Activated T-helper 2 cell treated with anti-CD3 and anti-CD28 coated beads, Interferon-gamma antibody, Interleukin-2, Interleukin-4, amounts not matched to agents 10 μg/mL and 5 μg/mL and 100 μg/mL, durations not matched to agents 14 hours and 24 hours and 36 hours (primary cell): ENCODE measurements at regions not wholly inside any gene's neighbourhood (a gene's known extent, or its start where the extent isn't known, plus 50 kb on each side); places are given as distances from the start of the nearest gene placed in this dataset.
"Not testable (repeated sequence)": the region's sequence is repeated elsewhere in the genome, so short reads cannot be mapped to it uniquely, and the experiment has no call there.

Source experiments
- DNase-seq: peaks from one replicate; pipeline ENCODE4 v3.0.0; 2021; ENCODE audit warnings: low spot score
- H3K27ac Mint-ChIP-seq: one replicate; pipeline ENCODE4 v1.8.0; 2021; ENCODE audit warnings: mixed read lengths
- H3K27me3 Mint-ChIP-seq: one replicate; pipeline ENCODE4 v1.8.0; 2021; ENCODE audit warnings: low read depth, mixed read lengths
- H3K36me3 Mint-ChIP-seq: one replicate; pipeline ENCODE4 v1.8.0; 2021; ENCODE audit warnings: low read depth, mixed read lengths
- H3K4me1 Mint-ChIP-seq: one replicate; pipeline ENCODE4 v1.8.0; 2021; ENCODE audit warnings: low read depth, mixed read lengths
- H3K4me3 Mint-ChIP-seq: one replicate; pipeline ENCODE4 v1.8.0; 2021; ENCODE audit warnings: low read depth, mild to moderate bottlenecking, moderate library complexity, mixed read lengths
- H3K9me3 Mint-ChIP-seq: one replicate; pipeline ENCODE4 v1.8.0; 2021; ENCODE audit warnings: mixed read lengths
- intact Hi-C: fragments of 100-400 bp; cut with micrococcal nuclease; formaldehyde crosslinking; loops from one replicate; pipeline ENCODE4 v1.15.1; 2023

DNA sequence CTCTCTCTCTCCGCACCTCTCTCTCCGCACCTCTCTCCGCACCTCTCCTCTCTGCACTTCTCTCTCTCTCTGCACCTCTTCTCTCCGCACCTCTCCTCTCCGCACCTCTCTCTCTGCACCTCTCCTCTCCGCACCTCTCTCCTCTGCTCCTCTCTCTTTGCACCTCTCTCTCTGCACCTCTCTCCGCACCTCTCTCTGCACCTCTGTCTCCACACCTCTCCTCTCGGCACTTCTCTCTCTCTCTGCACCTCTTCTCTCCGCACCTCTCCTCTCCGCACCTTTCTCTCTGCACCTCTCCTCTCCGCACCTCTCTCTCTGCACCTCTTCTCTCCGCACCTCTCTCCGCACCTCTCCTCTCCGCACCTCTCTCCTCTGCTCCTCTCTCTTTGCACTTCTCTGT lies 274.2 kb downstream of the CCSER2 start:
- intact Hi-C loops, DNase-seq, H3K36me3 Mint-ChIP-seq, H3K27ac Mint-ChIP-seq, H3K27me3 Mint-ChIP-seq, H3K4me1 Mint-ChIP-seq, H3K9me3 Mint-ChIP-seq, H3K4me3 Mint-ChIP-seq: not testable (repeated sequence)

DNA sequence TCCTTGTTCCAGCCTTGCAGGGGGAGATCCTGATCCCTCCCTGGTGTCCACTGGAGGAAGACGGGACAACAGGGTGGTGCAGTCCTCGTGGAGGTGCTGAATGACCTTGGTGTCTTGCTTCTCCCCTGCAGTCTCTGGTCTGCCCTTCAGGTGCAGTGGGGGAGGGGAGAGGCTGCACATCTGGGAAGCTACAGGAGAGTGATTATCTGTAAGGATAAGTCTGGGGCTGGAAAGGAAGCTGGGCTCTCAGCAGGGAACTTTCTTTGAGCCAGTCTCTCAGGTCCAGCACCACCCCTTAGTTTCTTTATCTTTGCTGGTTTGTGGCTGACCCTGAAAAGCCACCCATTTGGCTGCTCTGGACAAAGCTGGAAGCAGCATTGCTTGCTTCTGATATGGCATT lies 275.6 kb downstream of the CCSER2 start:
- Mint-ChIP-seq H3K27me3 (peaks cover 5% of the 10 kb centered on the region), H3K27ac (no peak overlapping the region), H3K36me3 (no peaks in the 10 kb centered on the region), H3K4me1 (no peaks in the 10 kb centered on the region), H3K4me3 (no peak overlapping the region), H3K9me3 (no peaks in the 10 kb centered on the region)
- intact Hi-C loops: no loop called here
- DNase-seq: no peak

DNA sequence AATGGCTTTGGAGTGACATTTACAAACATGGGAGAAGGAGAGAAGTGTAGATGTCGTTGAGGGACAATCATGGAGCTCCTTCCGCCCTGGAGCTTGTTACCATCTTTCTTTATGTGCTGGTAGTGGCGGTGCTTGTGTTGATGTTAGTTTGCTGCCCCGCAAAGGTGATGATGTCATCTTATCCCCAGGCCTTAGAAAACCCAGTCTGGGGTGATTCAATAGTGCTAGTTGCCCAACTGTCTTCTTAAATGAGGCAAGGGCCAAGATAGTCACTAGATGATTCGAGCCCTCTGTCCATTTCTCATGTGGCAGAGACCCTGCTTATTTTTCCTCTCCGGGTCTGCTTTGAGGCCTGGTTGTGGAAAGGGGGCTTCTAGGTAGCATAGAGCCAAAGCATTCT lies 277.4 kb downstream of the CCSER2 start:
- no peak overlapping the region for H3K27ac Mint-ChIP-seq
- H3K4me1 Mint-ChIP-seq: no peaks in the 10 kb centered on the region
- no peak for DNase-seq
- peaks cover 5% of the 10 kb centered on the region for H3K27me3 Mint-ChIP-seq
- no peak overlapping the region for H3K4me3 Mint-ChIP-seq
- intact Hi-C loops: no loop called here
- H3K36me3 Mint-ChIP-seq: no peaks in the 10 kb centered on the region
- no peaks in the 10 kb centered on the region for H3K9me3 Mint-ChIP-seq

DNA sequence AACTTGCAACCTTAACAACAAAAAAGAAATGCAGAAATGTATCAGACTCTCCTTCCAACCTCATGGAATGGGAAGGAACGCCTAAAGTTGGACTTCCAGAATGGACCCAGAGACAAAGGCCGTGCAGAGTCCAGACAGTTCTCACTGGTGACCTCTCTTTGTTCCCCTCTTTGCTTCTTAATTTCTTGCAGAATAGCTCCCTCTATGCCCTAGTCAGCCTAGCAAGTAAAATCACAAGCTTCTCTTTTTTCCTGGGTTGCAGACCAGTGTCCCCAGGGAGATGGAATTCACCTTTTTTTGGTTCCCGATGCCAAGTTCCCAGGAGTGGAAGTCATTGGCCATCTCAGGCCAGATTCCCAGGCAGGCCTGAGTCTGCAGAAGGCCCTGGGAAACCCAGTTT lies 278.0 kb downstream of the CCSER2 start:
- Mint-ChIP-seq H3K36me3 (no peaks in the 10 kb centered on the region), H3K27me3 (peaks cover 5% of the 10 kb centered on the region), H3K4me1 (no peaks in the 10 kb centered on the region), H3K4me3 (no peak overlapping the region), H3K27ac (no peak overlapping the region), H3K9me3 (no peaks in the 10 kb centered on the region)
- no peak for DNase-seq
- intact Hi-C loops: no loop called here

DNA sequence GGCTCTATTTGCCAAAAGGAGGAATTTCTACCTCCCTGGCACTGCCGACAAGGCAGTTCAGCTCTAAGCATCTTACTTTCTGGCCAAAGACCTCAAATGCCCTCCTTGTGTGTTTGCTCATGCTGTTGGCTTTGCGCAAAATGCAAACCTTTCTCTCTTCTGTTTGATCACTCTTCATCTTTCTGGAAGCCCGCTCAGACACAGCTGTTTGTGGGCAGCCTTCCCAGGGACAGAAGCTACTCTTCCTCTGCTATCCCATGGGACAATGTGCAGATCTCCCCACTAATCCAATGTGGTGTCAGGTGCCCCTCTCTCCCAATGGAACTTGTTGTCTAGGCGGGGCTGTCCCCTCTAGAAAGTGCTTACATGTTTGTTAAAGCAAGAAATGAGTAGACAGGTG lies 278.7 kb downstream of the CCSER2 start:
- Mint-ChIP-seq H3K4me1 (no peaks in the 10 kb centered on the region), H3K9me3 (no peaks in the 10 kb centered on the region), H3K27ac (no peak overlapping the region), H3K27me3 (peaks cover 5% of the 10 kb centered on the region), H3K36me3 (no peaks in the 10 kb centered on the region), H3K4me3 (no peak overlapping the region)
- DNase-seq: no peak
- intact Hi-C loops: no loop called here

DNA sequence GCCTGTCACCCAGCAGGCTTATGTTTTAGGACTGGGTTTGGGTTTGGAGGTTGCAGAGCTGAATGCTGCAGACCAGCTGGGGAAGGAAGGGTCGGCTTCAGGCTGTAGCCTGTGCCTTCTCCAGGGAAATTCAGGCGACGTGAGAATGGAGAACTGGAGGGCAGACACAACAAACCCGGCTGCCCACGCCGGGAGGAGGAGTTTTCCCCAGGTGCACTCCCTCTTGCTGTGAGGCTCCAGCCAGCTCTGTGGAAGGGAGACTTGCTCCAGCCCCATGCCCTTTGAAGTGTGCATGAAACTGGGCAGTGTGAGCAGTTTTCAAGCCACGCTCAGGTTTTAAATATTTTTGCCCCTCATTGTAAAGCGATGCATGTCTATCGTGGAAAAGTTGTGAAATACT lies 279.1 kb downstream of the CCSER2 start:
- H3K4me1 Mint-ChIP-seq: no peaks in the 10 kb centered on the region
- no peaks in the 10 kb centered on the region for H3K36me3 Mint-ChIP-seq

DNA sequence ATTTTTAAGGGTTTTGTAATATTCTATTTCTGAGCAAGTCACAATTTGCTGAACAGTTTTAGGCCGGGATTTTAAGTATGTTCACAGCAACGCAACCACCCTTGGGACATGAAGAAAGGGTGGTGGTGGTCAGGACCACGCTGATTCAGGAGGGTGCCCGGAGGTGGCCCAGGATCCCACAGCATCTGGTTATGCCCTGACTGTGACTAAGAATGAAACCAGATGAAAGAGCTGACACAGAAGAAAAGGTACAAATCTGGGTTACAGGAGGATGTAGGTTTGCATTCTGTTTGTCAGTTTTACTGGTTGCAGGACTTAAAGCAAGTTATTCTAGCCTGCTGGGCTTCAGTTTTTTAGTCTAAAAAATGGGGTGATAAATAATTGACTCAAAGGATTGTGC lies 279.7 kb downstream of the CCSER2 start:
- intact Hi-C loops: no loop called here
- H3K4me3 Mint-ChIP-seq: no peak overlapping the region
- H3K4me1 Mint-ChIP-seq: no peaks in the 10 kb centered on the region
- DNase-seq: no peak
- H3K36me3 Mint-ChIP-seq: no peaks in the 10 kb centered on the region
- H3K9me3 Mint-ChIP-seq: no peaks in the 10 kb centered on the region
- peaks cover 5% of the 10 kb centered on the region for H3K27me3 Mint-ChIP-seq
- H3K27ac Mint-ChIP-seq: no peak overlapping the region

More for the DNA sequence above, 279.1 kb downstream of the CCSER2 start:
- DNase-seq: no peak
- no peaks in the 10 kb centered on the region for H3K9me3 Mint-ChIP-seq
- intact Hi-C loops: no loop called here
- no peak overlapping the region for H3K4me3 Mint-ChIP-seq
- H3K27ac Mint-ChIP-seq: no peak overlapping the region
- peaks cover 5% of the 10 kb centered on the region for H3K27me3 Mint-ChIP-seq

DNA sequence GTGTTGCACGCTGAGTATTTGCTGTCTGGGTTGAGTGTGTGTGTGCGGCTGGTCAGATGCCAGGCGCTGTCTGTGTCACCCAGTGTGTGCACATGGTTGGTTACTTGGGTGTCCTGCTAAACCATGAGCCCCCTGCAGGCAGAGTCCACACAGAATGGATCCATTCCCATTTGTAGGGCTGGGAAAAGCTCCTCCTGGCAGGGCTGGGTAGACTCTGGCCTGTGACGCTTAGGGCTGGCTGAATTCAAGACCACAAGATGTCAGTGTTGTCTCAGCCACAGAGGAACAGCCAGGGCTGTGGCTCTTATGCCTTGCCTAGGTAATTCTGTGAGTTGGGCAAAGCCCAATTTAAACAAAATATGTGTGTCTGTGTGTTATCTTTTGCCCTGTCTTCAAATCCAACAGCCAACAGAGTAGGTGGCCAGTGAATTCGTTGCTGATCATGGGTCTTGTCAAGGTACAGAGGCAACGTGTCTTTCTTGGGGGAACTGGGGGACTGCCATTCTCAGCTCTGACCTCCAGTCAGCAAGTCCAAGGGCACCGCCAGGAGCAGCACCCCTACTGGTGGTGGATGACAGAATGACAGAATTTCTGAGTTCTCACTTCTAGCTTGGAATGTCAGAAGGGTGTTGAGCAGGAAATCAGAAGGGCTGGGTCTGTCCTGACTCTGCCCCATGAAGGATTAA lies 285.1 kb downstream of the CCSER2 start:
- no peak overlapping the region for H3K4me3 Mint-ChIP-seq
- DNase-seq: no peak
- H3K27me3 Mint-ChIP-seq: no peaks in the 10 kb centered on the region
- H3K27ac Mint-ChIP-seq: no peak overlapping the region
- H3K36me3 Mint-ChIP-seq: no peaks in the 10 kb centered on the region
- no peaks in the 10 kb centered on the region for H3K9me3 Mint-ChIP-seq
- no peaks in the 10 kb centered on the region for H3K4me1 Mint-ChIP-seq
- intact Hi-C loops: no loop called here

DNA sequence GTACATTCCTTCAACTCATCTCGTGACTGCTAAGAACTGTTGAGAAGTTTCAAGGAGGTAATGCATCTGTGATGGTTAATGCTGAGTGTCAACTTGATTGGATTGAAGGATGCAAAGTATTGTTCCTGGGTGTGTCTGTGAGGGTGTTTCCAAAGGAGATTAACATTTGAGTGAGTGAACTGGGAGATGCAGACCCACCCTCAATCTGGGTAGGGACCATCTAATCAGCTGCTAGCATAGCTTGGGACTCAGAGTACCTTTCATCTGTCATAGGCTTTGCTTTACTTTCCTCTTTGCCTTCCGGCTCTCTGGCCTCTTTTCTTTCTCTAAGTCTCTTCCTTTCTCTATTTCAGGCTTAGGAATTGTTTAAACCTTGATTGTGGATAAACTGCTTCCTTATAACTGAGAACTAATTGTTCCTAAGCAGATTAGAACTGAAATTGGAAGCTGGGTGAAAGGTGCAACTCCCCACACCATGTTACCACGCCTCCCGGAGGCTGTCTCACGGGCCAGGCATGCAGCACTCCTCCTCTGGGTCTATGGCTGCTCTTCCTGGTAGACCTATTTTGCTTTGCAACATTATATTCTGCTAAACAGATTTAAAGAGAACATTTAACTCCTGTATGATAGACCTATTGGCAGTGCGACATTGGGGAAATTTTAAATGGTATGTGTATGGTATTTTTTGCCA lies 298.2 kb downstream of the CCSER2 start:
- intact Hi-C loops: no loop called here
- H3K36me3 Mint-ChIP-seq: no peaks in the 10 kb centered on the region
- DNase-seq: no peak
- H3K9me3 Mint-ChIP-seq: no peaks in the 10 kb centered on the region
- no peaks in the 10 kb centered on the region for H3K27me3 Mint-ChIP-seq
- H3K27ac Mint-ChIP-seq: no peak overlapping the region
- H3K4me1 Mint-ChIP-seq: no peaks in the 10 kb centered on the region
- H3K4me3 Mint-ChIP-seq: no peak overlapping the region

DNA sequence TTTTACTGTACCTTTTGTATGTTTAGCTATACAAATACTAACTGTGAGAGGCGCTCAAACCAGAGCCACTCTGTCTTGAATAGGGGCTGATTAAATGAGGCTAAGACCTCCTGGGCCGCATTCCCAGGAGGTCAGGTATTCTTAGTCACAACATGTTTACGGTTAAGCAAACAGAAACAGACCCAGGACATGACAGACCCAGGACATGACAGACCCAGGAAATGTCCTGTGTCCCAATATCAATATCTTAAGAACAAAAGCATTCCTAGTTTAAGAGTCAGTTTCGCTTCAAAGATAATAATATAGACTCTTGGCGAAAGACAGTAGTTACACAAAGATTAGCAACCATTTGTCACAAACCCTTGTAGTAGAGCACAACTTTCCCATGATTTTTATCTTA lies 304.5 kb downstream of the CCSER2 start:
- no peaks in the 10 kb centered on the region for H3K27me3 Mint-ChIP-seq
- no peaks in the 10 kb centered on the region for H3K4me1 Mint-ChIP-seq
- DNase-seq: no peak
- intact Hi-C loops: no loop called here
- H3K36me3 Mint-ChIP-seq: no peaks in the 10 kb centered on the region
- no peaks in the 10 kb centered on the region for H3K9me3 Mint-ChIP-seq
- H3K27ac Mint-ChIP-seq: no peak overlapping the region
- no peak overlapping the region for H3K4me3 Mint-ChIP-seq

DNA sequence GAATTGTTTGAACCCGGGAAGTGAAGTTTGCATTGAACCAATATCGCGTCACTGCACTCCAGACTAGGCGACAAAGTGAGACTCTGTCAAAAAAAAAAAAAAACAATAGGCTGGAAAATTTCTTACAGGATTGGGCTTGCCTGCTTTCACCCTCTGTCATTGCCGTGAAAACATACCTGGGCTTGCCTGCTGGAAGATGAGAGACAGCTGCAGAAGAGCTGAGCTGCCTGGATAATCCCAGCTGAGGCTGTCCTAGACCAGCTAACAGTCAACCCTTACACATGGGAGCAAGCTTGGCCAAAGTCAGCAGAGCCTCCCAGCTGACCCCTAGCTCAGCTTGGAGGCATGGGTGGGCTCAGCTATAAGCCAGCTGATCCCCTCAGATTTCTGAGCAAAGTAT lies 306.2 kb downstream of the CCSER2 start:
- Mint-ChIP-seq H3K4me1 (no peaks in the 10 kb centered on the region), H3K27ac (no peak overlapping the region), H3K9me3 (no peaks in the 10 kb centered on the region), H3K4me3 (no peak overlapping the region), H3K27me3 (no peaks in the 10 kb centered on the region), H3K36me3 (no peaks in the 10 kb centered on the region)
- no peak for DNase-seq
- intact Hi-C loops: no loop called here

DNA sequence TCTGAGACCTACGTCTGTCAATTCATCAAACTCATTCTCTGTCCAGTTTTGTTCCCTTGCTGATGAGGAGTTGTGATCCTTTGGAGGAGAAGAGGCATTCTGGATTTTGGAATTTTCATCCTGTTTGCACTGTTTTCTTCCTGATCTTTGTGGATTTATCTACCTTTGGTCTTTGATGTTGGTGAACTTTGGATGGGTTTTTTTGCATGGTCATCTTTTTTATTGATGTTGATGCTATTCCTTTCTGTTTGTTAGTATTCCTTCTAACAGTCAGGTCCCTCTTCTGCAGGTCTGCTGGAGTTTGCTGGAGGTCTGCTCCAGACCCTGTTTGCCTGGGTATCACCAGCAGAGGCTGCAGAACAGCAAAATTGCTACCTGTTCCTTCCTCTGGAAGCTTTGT lies 322.2 kb downstream of the CCSER2 start:
- H3K4me3 Mint-ChIP-seq, H3K27ac Mint-ChIP-seq, H3K27me3 Mint-ChIP-seq, H3K36me3 Mint-ChIP-seq, H3K4me1 Mint-ChIP-seq, H3K9me3 Mint-ChIP-seq, DNase-seq, intact Hi-C loops: not testable (repeated sequence)

DNA sequence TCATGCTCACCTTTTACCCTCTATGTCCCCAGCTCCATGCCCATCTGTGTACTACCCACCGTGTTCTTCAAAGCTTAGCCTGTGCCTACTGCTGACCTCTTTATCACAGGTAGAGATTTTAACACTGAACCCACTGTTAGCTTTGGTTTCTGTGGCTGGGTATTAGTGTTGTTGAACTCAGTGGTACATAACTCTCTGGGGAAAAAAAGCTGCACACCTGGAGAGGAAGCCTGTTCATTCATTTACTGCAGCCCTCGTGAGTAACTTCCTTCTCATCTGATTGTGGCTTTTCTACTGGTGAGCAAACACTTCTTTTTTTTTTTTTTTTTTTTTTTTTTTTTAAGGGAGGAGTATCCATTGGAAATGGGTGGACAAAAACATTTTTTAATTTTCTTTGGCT lies 326.3 kb downstream of the CCSER2 start:
- no peak for DNase-seq
- Mint-ChIP-seq H3K27ac (no peak overlapping the region), H3K4me1 (peaks cover 3% of the 10 kb centered on the region), H3K4me3 (no peak overlapping the region), H3K9me3 (no peaks in the 10 kb centered on the region), H3K27me3 (no peaks in the 10 kb centered on the region), H3K36me3 (no peaks in the 10 kb centered on the region)
- intact Hi-C loops: no loop called here
